Osteocyte (in vitro differentiated cells): ENCODE measurements at regions not wholly inside any gene's neighbourhood (a gene's known extent, or its start where the extent isn't known, plus 50 kb on each side); places are given as distances from the start of the nearest gene placed in this dataset.
A peak's percentile ranks its signal among the peaks of the same experiment; 100 is the strongest.

Experiments
- DNase-seq: peaks from one replicate; pipeline ENCODE4 v3.0.0; 2021; ENCODE audit warnings: mixed read lengths; ENCODE audit not compliant: unreplicated experiment; ENCODE audit errors: extremely low spot score
- H3K27ac Mint-ChIP-seq: one replicate; pipeline ENCODE4 v1.8.0; 2021; ENCODE audit warnings: mild to moderate bottlenecking, mixed read lengths; ENCODE audit not compliant: unreplicated experiment
- H3K27me3 Mint-ChIP-seq: one replicate; pipeline ENCODE4 v1.8.0; 2021; ENCODE audit warnings: mixed read lengths; ENCODE audit not compliant: unreplicated experiment
- H3K36me3 Mint-ChIP-seq: one replicate; pipeline ENCODE4 v1.8.0; 2021; ENCODE audit warnings: mixed read lengths; ENCODE audit not compliant: unreplicated experiment
- H3K4me1 Mint-ChIP-seq: one replicate; pipeline ENCODE4 v1.8.0; 2021; ENCODE audit warnings: mixed read lengths; ENCODE audit not compliant: unreplicated experiment
- H3K4me3 Mint-ChIP-seq: one replicate; pipeline ENCODE4 v1.8.0; 2021; ENCODE audit warnings: mild to moderate bottlenecking, moderate library complexity, mixed read lengths; ENCODE audit not compliant: unreplicated experiment
- H3K9me3 Mint-ChIP-seq: one replicate; pipeline ENCODE4 v1.8.0; 2021; ENCODE audit warnings: mixed read lengths; ENCODE audit not compliant: unreplicated experiment
- TF ChIP-seq, protein P1 (sequence below): fragments of 200-600 bp; sonication (generic); IDR thresholded peaks from 2 replicates; pipeline ENCODE4 v1.5.0; 2021; ENCODE audit warnings: antibody characterized with exemption, mild to moderate bottlenecking, moderate library complexity

- TF ChIP-seq, protein P1, sequence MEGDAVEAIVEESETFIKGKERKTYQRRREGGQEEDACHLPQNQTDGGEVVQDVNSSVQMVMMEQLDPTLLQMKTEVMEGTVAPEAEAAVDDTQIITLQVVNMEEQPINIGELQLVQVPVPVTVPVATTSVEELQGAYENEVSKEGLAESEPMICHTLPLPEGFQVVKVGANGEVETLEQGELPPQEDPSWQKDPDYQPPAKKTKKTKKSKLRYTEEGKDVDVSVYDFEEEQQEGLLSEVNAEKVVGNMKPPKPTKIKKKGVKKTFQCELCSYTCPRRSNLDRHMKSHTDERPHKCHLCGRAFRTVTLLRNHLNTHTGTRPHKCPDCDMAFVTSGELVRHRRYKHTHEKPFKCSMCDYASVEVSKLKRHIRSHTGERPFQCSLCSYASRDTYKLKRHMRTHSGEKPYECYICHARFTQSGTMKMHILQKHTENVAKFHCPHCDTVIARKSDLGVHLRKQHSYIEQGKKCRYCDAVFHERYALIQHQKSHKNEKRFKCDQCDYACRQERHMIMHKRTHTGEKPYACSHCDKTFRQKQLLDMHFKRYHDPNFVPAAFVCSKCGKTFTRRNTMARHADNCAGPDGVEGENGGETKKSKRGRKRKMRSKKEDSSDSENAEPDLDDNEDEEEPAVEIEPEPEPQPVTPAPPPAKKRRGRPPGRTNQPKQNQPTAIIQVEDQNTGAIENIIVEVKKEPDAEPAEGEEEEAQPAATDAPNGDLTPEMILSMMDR = no peak
- DNase-seq = no peak
Observed at GRCh38 chr16:72481419-72481818, 309.5 kb upstream of the PMFBP1 start.

GRCh38 chr16:72480911-72481310 lies 309.0 kb upstream of the PMFBP1 start:
- peak overlapping the region; percentile 72 for H3K27ac Mint-ChIP-seq
- no peak for DNase-seq
- TF ChIP-seq, protein P1 = no peak
- no peaks in the 10 kb centered on the region for H3K9me3 Mint-ChIP-seq
- H3K36me3 Mint-ChIP-seq = no peaks in the 10 kb centered on the region
- no peak overlapping the region for H3K4me3 Mint-ChIP-seq
- H3K4me1 Mint-ChIP-seq = peaks cover 35% of the 10 kb centered on the region
- H3K27me3 Mint-ChIP-seq = no peaks in the 10 kb centered on the region

More at GRCh38 chr16:72481419-72481818, 309.5 kb upstream of the PMFBP1 start:
- Mint-ChIP-seq H3K4me3 (no peak overlapping the region), H3K36me3 (no peaks in the 10 kb centered on the region), H3K4me1 (peaks cover 34% of the 10 kb centered on the region), H3K27me3 (no peaks in the 10 kb centered on the region), H3K9me3 (no peaks in the 10 kb centered on the region), H3K27ac (peak overlapping the region; percentile 72)

GRCh38 chr16:72475688-72476087 lies 303.7 kb upstream of the PMFBP1 start:
- Mint-ChIP-seq H3K4me3 (no peak overlapping the region), H3K27ac (peak overlapping the region; percentile 78), H3K27me3 (no peaks in the 10 kb centered on the region), H3K4me1 (peaks cover 29% of the 10 kb centered on the region), H3K9me3 (no peaks in the 10 kb centered on the region), H3K36me3 (no peaks in the 10 kb centered on the region)
- no peak for DNase-seq
- TF ChIP-seq, protein P1 = no peak

DNA sequence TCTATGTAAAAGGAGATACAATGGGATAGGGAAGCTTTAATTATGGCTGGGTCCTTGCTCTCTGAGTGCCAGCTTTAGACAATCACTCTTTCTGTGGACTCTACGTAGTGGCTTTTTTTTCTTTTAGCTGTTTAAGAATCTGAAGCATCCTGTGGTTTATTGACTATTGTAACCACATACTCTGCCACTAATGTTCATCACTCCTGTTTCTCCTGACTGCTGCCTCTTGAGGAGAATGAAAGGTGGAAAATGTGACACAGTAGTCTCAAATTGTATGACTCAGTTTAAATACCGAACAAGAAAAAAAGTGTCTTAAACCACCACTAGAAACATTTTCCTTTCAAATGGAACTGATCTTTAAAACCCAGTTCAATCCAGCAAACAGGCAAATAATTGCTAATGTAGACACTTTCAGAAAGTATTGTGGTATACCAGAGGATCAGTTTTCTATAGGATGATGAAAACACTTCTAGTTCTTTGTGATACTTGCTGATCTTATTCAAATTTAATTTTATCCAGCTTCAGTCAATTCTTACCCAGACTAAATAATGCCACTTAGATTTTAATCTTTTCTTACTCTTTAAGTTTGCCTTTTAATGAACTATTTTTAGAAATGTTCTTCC lies 302.7 kb upstream of the PMFBP1 start:
- no peak for DNase-seq
- H3K4me1 Mint-ChIP-seq = peaks cover 23% of the 10 kb centered on the region
- TF ChIP-seq, protein P1 = no peak

DNA sequence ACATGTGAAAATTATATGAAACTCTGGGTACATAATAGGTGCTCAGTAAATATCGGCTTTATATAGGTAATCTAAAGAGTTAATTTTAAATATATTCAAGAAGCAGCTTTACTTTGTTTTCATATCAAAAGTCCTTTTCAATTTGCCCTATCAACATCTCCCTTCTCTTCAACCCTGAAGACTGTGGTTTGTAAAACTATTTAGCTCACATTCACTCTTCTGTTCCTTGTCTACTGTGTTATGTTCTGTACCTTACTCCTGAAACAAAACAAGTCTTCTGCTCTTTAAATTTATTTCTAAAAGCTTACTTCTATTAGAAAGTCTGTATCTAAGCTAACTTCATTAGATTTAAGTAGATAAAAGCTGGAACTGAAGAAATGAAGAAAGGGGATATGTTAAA lies 301.7 kb upstream of the PMFBP1 start:
- Mint-ChIP-seq H3K27ac (peak overlapping the region; percentile 78), H3K4me3 (no peak overlapping the region), H3K4me1 (peaks cover 28% of the 10 kb centered on the region), H3K27me3 (no peaks in the 10 kb centered on the region), H3K9me3 (no peaks in the 10 kb centered on the region), H3K36me3 (no peaks in the 10 kb centered on the region)
- TF ChIP-seq, protein P1 = no peak
- no peak for DNase-seq

More for the DNA sequence above, 302.7 kb upstream of the PMFBP1 start:
- no peaks in the 10 kb centered on the region for H3K27me3 Mint-ChIP-seq
- H3K4me3 Mint-ChIP-seq = peak overlapping the region; percentile 3
- H3K27ac Mint-ChIP-seq = peak overlapping the region; percentile 78
- H3K9me3 Mint-ChIP-seq = no peaks in the 10 kb centered on the region
- H3K36me3 Mint-ChIP-seq = no peaks in the 10 kb centered on the region
